ENCODE measurements at regions not wholly inside any gene's neighbourhood (a gene's known extent, or its start where the extent isn't known, plus 50 kb on each side); places are given as distances from the start of the nearest gene placed in this dataset.

- no peaks in the 10 kb centered on the region for H3K4me1 ChIP-seq
- no peak for TF ChIP-seq CTCF (IDR thresholded peaks at IDR 0.05)
- 85 to 92% methylated on average over 12 of the region's 12 CpGs for WGBS, 2 donors
- no peaks in the 10 kb centered on the region for H3K9me3 ChIP-seq
- no peaks in the 10 kb centered on the region for H3K36me3 ChIP-seq
- DNase-seq (no peak), FAIRE-seq (no peak), ATAC-seq (no peak)
- H3K4me3 ChIP-seq: no peak overlapping the region
- no peaks in the 10 kb centered on the region for H3K27me3 ChIP-seq
- H3K27ac ChIP-seq: no peak overlapping the region
- intact Hi-C loops (cut with DNase I): no loop called here
Observed at GRCh38 chr16:86126891-86127290, 227.9 kb downstream of the IRF8 start.

DNA sequence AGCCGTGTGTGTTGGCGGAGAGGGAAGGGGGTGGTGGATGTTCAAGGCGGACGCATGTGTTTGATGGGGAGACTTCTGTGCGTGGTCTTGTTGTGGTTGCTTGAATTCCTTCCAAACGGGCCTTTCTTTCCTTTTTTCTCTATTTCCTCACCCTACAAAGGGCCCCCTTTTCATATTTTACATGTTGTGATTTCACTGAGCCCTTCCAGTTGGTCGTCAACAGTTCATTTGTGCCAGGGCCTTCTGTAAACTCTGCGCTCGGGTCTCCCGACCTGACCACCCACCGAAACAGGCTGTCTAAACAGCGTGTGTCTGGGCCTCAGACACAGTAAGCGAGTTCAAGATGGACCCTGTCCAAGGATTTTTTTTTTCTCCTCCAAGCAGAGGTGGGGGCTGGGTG is 228.4 kb downstream of the IRF8 start:
- no peak for TF ChIP-seq CTCF (IDR thresholded peaks at IDR 0.05)

DNA sequence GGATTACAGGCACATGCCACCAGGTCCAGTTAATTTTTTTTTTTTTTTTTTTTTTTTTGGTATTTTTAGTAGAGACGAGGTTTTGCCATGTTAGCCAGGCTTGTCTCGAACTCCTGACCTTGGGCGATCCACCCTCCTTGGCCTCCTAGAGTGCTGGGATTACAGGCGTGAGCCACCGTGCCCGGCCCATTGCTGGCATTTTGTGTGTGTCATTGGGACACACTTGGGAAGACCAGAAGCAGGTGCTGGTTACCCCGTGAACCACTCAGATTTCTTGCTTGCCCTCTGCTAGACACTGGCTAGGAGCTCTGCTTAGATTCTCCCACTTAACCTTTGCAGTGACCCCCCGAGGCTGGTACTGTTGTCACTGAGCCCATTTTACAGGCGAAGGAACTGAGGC is 229.3 kb downstream of the IRF8 start:
- H3K4me3 ChIP-seq: no peak overlapping the region
- no peaks in the 10 kb centered on the region for H3K9me3 ChIP-seq
- H3K27ac ChIP-seq: no peak overlapping the region
- 82 to 87% methylated on average over 9 of the region's 9 CpGs for WGBS, 2 donors
- intact Hi-C loops (cut with DNase I): no loop called here
- TF ChIP-seq CTCF (IDR thresholded peaks at IDR 0.05): no peak
- H3K4me1 ChIP-seq: no peaks in the 10 kb centered on the region
- FAIRE-seq (no peak), ATAC-seq (no peak), DNase-seq (no peak)
- H3K36me3 ChIP-seq: no peaks in the 10 kb centered on the region
- H3K27me3 ChIP-seq: no peaks in the 10 kb centered on the region

More for the DNA sequence above, 228.4 kb downstream of the IRF8 start:
- DNase-seq (no peak), FAIRE-seq (no peak), ATAC-seq (no peak)
- Histone ChIP-seq H3K4me1 (no peaks in the 10 kb centered on the region), H3K27ac (no peak overlapping the region), H3K27me3 (no peaks in the 10 kb centered on the region), H3K4me3 (no peak overlapping the region), H3K36me3 (no peaks in the 10 kb centered on the region), H3K9me3 (no peaks in the 10 kb centered on the region)
- 77 to 90% methylated on average over 13 of the region's 13 CpGs for WGBS, 2 donors
- intact Hi-C loops (cut with DNase I): no loop called here

GRCh38 chr16:86129541-86129940 is 230.6 kb downstream of the IRF8 start:
- Histone ChIP-seq H3K36me3 (no peaks in the 10 kb centered on the region), H3K27ac (no peak overlapping the region), H3K9me3 (no peaks in the 10 kb centered on the region), H3K4me3 (no peak overlapping the region), H3K27me3 (no peaks in the 10 kb centered on the region), H3K4me1 (no peaks in the 10 kb centered on the region)
- FAIRE-seq (no peak), ATAC-seq (no peak), DNase-seq (no peak)
- WGBS, 2 donors: 46 to 50% methylated on average over 3 of the region's 3 CpGs
- no peak for TF ChIP-seq CTCF (IDR thresholded peaks at IDR 0.05)
- intact Hi-C loops (cut with DNase I): no loop called here

GRCh38 chr16:86133377-86133776 is 234.4 kb downstream of the IRF8 start:
- no peak overlapping the region for H3K4me3 ChIP-seq
- ATAC-seq (no peak), DNase-seq (no peak), FAIRE-seq (no peak)
- no peaks in the 10 kb centered on the region for H3K9me3 ChIP-seq
- intact Hi-C loops (cut with DNase I): no loop called here
- no peaks in the 10 kb centered on the region for H3K4me1 ChIP-seq
- TF ChIP-seq CTCF (IDR thresholded peaks at IDR 0.05): no peak
- no peak overlapping the region for H3K27ac ChIP-seq
- no peaks in the 10 kb centered on the region for H3K27me3 ChIP-seq
- WGBS, 2 donors: 90 to 95% methylated on average over 7 of the region's 7 CpGs
- H3K36me3 ChIP-seq: no peaks in the 10 kb centered on the region

Measured in pancreas (tissue), 10 donors.